SU-DHL-6 (cell line): ENCODE measurements at regions not wholly inside any gene's neighbourhood (a gene's known extent, or its start where the extent isn't known, plus 50 kb on each side); places are given as distances from the start of the nearest gene placed in this dataset.

ENCODE experiments used
- H2AFZ ChIP-seq: fragments of 200-600 bp; sonication (generic); 2 replicates; pipeline ENCODE4 v1.6.1; 2014; ENCODE audit warnings: low read depth, mild to moderate bottlenecking, moderate library complexity, mixed read lengths, antibody characterized with exemption, low read length; ENCODE audit not compliant: severe bottlenecking
- H3F3A ChIP-seq: fragments of 200-600 bp; shearing (Covaris generic); 2 replicates; pipeline ENCODE4 v1.6.0; 2016; ENCODE audit warnings: antibody characterized with exemption, mild to moderate bottlenecking; ENCODE audit not compliant: insufficient read depth
- H3K27ac ChIP-seq: fragments of 200-600 bp; sonication (generic); 2 replicates; pipeline ENCODE4 v1.5.1; 2016; ENCODE audit warnings: low read depth, mild to moderate bottlenecking, low read length, moderate library complexity, mixed read lengths
- H3K27me3 ChIP-seq: fragments of 200-600 bp; sonication (generic), shearing (Covaris generic); 2 replicates; pipeline ENCODE4 v1.6.0; 2014; ENCODE audit warnings: mild to moderate bottlenecking, low read length
- H3K36me3 ChIP-seq: fragments of 200-600 bp; sonication (generic); 2 replicates; pipeline ENCODE4 v1.6.1; 2014; ENCODE audit warnings: mild to moderate bottlenecking, low read length, mixed read lengths
- H3K4me2 ChIP-seq: fragments of 300-600, 200-600 bp; shearing (Covaris generic), sonication (generic); 2 replicates; pipeline ENCODE4 v1.6.0; 2014; ENCODE audit warnings: low read length, low read depth, mild to moderate bottlenecking; ENCODE audit not compliant: poor library complexity, severe bottlenecking
- H3K4me3 ChIP-seq: fragments of 200-600 bp; sonication (generic); 2 replicates; pipeline ENCODE4 v1.5.1; 2014; ENCODE audit warnings: antibody characterized with exemption, low read length, mild to moderate bottlenecking, mixed read lengths; ENCODE audit not compliant: insufficient read depth, poor library complexity, severe bottlenecking
- H3K79me2 ChIP-seq: fragments of 200-600 bp; sonication (generic); 2 replicates; pipeline ENCODE4 v1.6.1; 2014; ENCODE audit warnings: mild to moderate bottlenecking, low read length, moderate library complexity; ENCODE audit not compliant: insufficient read depth
- H3K9ac ChIP-seq: fragments of 200-600 bp; sonication (generic); 2 replicates; pipeline ENCODE4 v1.7.0; 2014; ENCODE audit warnings: mild to moderate bottlenecking, low read length
- H3K9me2 ChIP-seq: fragments of 200-600 bp; sonication (generic); replicated peaks from 2 replicates; pipeline ENCODE4 v1.6.1; 2014; ENCODE audit warnings: low read length; ENCODE audit not compliant: insufficient read depth
- H3K9me3 ChIP-seq: fragments of 200-600 bp; sonication (generic); 2 replicates; pipeline ENCODE4 v1.6.1; 2014; ENCODE audit warnings: low read length, mixed read lengths; ENCODE audit not compliant: insufficient read depth
- H4K20me1 ChIP-seq: fragments of 200-600 bp; sonication (generic); 2 replicates; pipeline ENCODE4 v1.6.1; 2014; ENCODE audit warnings: low read depth, mild to moderate bottlenecking, antibody characterized with exemption, low read length, moderate library complexity, mixed read lengths
- CTCF ChIP-seq: fragments of 200-600 bp; sonication (generic); IDR thresholded peaks from one replicate; pipeline ENCODE4 v1.5.1; 2017; ENCODE audit warnings: antibody characterized with exemption, mild to moderate bottlenecking, low read length, moderate library complexity; ENCODE audit not compliant: insufficient read depth, poor library complexity, severe bottlenecking
- EZH2phosphoT487 ChIP-seq: fragments of 200-600 bp; sonication (generic), shearing (Covaris generic); conservative IDR thresholded peaks from 2 replicates; pipeline ENCODE4 v1.6.1; 2018; ENCODE audit warnings: mild to moderate bottlenecking, antibody characterized with exemption, low read length, moderate library complexity, mixed read lengths

GRCh38 chr9:92189782-92190535 is 74.7 kb upstream of the SPTLC1 start:
- Histone ChIP-seq H3K27me3 (no peaks in the 10 kb centered on the region), H3K79me2 (no peaks in the 10 kb centered on the region), H3K27ac (no peak overlapping the region), H2AFZ (no peak overlapping the region), H3K9me2 (no peaks in the 10 kb centered on the region), H3K4me3 (no peak overlapping the region), H4K20me1 (no peaks in the 10 kb centered on the region), H3K4me2 (no peak overlapping the region), H3K36me3 (no peaks in the 10 kb centered on the region), H3K9me3 (no peaks in the 10 kb centered on the region), H3F3A (no peaks in the 10 kb centered on the region), H3K9ac (no peak overlapping the region)
- TF ChIP-seq CTCF: no peak
- no peak for TF ChIP-seq EZH2phosphoT487

GRCh38 chr9:92188969-92189781 is 74.0 kb upstream of the SPTLC1 start:
- H4K20me1 ChIP-seq: no peaks in the 10 kb centered on the region
- no peak overlapping the region for H3K4me2 ChIP-seq
- H3K79me2 ChIP-seq: no peaks in the 10 kb centered on the region
- no peaks in the 10 kb centered on the region for H3K36me3 ChIP-seq
- no peak overlapping the region for H3K4me3 ChIP-seq
- TF ChIP-seq EZH2phosphoT487 (no peak), CTCF (no peak)
- no peak overlapping the region for H2AFZ ChIP-seq
- no peaks in the 10 kb centered on the region for H3K9me3 ChIP-seq
- no peak overlapping the region for H3K27ac ChIP-seq
- no peaks in the 10 kb centered on the region for H3K9me2 ChIP-seq
- H3F3A ChIP-seq: no peaks in the 10 kb centered on the region
- H3K9ac ChIP-seq: no peak overlapping the region
- H3K27me3 ChIP-seq: no peaks in the 10 kb centered on the region

GRCh38 chr9:92187989-92188714 is 72.9 kb upstream of the SPTLC1 start:
- H3K27ac ChIP-seq: no peak overlapping the region
- H3K9me2 ChIP-seq: no peaks in the 10 kb centered on the region
- H3K27me3 ChIP-seq: no peaks in the 10 kb centered on the region
- H3K4me3 ChIP-seq: no peak overlapping the region
- H3F3A ChIP-seq: no peaks in the 10 kb centered on the region
- H2AFZ ChIP-seq: no peak overlapping the region
- no peak overlapping the region for H3K4me2 ChIP-seq
- no peaks in the 10 kb centered on the region for H4K20me1 ChIP-seq
- TF ChIP-seq CTCF (no peak), EZH2phosphoT487 (no peak)
- no peaks in the 10 kb centered on the region for H3K9me3 ChIP-seq
- no peaks in the 10 kb centered on the region for H3K36me3 ChIP-seq
- H3K9ac ChIP-seq: no peak overlapping the region
- no peaks in the 10 kb centered on the region for H3K79me2 ChIP-seq
